ENCODE measurements at regions not wholly inside any gene's neighbourhood (a gene's known extent, or its start where the extent isn't known, plus 50 kb on each side); places are given as distances from the start of the nearest gene placed in this dataset.

GRCh38 chr7:18407385-18407784, 88.2 kb upstream of the HDAC9 start:
- TF ChIP-seq, protein P1, sequence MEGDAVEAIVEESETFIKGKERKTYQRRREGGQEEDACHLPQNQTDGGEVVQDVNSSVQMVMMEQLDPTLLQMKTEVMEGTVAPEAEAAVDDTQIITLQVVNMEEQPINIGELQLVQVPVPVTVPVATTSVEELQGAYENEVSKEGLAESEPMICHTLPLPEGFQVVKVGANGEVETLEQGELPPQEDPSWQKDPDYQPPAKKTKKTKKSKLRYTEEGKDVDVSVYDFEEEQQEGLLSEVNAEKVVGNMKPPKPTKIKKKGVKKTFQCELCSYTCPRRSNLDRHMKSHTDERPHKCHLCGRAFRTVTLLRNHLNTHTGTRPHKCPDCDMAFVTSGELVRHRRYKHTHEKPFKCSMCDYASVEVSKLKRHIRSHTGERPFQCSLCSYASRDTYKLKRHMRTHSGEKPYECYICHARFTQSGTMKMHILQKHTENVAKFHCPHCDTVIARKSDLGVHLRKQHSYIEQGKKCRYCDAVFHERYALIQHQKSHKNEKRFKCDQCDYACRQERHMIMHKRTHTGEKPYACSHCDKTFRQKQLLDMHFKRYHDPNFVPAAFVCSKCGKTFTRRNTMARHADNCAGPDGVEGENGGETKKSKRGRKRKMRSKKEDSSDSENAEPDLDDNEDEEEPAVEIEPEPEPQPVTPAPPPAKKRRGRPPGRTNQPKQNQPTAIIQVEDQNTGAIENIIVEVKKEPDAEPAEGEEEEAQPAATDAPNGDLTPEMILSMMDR (IDR thresholded peaks at IDR 0.05) = no peak
- no peak for TF ChIP-seq POLR2A (IDR thresholded peaks at IDR 0.05)
